Fibroblast of mammary gland (primary cell): ENCODE measurements at regions not wholly inside any gene's neighbourhood (a gene's known extent, or its start where the extent isn't known, plus 50 kb on each side); places are given as distances from the start of the nearest gene placed in this dataset.

ENCODE experiments used
- DNase-seq: peaks from one replicate; pipeline ENCODE4 v3.0.0-alpha.2; 2010; ENCODE audit warnings: low read depth
- H3K4me3 ChIP-seq: 2 replicates; pipeline ENCODE4 v1.5.1; 2011; ENCODE audit warnings: low read depth, mild to moderate bottlenecking, low read length, moderate library complexity; ENCODE audit not compliant: control insufficient read depth
- TF ChIP-seq, protein P1 (sequence below): conservative IDR thresholded peaks from 2 replicates; pipeline ENCODE4 v1.5.1; 2011; ENCODE audit warnings: low read depth, low read length, inconsistent platforms; ENCODE audit not compliant: control insufficient read depth, insufficient read depth

DNA sequence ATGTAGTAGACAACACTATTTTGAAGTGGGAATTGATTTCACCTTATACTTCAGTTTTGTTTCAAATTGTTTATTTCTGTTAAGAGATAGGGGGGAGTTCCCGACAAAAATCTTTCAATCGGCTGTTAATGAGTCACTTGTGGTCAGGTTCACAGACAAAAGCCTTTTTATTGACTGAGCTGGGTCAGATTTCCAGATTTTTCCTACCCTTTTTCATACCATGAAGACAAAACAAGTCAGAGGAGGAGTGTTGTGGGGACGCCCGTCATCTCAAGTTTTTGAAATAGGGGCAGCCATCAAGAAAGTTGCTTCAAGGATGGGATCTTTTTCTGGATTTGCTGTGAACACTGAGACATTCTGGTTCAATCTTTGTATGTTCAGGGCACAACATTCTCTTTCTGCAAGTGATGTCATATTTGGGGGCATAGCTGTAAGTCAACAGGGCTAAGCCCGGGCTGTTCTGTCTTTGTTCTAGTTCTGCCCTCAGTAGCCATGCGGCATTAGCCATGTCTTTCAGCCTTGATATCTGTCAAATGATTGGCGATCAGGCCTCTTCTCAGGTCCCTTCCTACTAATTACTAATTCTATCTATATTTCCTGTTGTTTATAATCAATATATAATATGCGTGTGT, 496.0 kb upstream of the MARCKS start:
- H3K4me3 ChIP-seq: no peak overlapping the region
- TF ChIP-seq, protein P1, sequence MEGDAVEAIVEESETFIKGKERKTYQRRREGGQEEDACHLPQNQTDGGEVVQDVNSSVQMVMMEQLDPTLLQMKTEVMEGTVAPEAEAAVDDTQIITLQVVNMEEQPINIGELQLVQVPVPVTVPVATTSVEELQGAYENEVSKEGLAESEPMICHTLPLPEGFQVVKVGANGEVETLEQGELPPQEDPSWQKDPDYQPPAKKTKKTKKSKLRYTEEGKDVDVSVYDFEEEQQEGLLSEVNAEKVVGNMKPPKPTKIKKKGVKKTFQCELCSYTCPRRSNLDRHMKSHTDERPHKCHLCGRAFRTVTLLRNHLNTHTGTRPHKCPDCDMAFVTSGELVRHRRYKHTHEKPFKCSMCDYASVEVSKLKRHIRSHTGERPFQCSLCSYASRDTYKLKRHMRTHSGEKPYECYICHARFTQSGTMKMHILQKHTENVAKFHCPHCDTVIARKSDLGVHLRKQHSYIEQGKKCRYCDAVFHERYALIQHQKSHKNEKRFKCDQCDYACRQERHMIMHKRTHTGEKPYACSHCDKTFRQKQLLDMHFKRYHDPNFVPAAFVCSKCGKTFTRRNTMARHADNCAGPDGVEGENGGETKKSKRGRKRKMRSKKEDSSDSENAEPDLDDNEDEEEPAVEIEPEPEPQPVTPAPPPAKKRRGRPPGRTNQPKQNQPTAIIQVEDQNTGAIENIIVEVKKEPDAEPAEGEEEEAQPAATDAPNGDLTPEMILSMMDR: no peak
- DNase-seq: peak; percentile 78

DNA sequence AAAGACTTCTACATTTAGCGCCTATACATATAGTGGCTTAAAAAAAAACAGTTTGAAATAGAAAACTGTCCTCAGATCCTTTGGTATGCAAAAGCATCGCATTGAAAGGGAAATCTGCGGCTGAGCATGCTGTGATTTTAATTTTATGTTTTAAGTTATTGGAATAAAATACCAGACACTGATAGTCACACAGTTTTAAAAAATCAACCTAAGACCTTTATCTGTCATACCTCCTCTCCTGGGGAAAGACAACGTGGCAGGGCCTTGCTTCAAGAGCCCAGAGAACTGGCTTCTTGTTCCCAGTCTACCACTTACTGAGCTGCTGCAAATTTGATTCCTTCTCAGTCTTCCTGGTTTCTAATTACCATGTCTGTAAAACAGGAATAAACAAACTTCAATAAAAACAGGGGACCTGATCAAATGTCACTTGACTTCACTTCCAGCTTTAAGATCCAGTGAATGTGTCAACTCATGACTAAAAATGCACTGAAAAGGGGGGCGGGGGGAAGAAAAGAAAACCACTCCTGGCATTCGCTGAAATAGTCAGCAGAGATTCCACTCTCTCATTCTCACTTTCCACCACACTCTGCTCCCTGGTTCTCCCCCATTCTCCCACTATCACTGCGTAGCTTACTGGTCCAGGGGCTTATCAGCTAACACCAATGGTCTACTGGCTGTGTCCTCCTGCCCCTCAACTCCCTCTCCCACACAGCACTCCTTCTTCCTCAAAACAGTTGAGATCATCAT, 494.7 kb upstream of the MARCKS start:
- no peak for DNase-seq

DNA sequence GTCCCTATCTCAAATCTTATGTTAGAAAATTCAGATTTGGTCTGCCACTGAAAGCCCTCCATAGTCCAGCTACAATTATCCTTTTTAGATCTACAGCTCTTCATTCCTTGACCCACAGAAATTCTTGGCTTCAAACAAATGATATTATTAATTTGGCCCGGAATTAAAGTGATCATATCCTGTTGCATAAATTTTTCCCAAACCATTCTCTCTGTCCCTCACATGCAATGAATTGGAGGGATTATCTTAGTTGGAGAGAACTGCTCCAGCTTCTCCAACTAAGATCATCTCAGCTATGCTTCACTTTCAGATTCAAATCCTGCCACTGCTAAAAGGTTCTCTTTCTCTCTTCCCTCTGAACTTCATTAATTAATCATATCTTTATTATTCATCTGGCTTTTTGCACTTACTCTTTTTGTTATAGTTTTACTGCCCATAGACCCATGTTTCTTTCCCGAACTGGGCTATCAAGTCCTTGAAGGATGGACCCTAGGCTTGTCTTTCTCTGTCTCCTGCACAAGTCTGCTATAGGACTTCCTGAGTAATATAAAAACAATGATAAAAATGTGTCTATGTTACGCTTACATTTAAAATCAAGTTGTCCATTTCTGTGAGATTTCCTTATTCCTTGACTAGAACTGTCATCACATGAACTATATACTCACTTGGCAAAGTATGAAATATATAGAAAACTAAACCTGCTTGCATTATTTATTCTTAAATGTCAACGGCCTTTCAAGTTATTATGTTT, 493.9 kb upstream of the MARCKS start:
- H3K4me3 ChIP-seq: no peak overlapping the region
- TF ChIP-seq, protein P1: no peak
- DNase-seq: no peak

More for the DNA sequence above, 494.7 kb upstream of the MARCKS start:
- TF ChIP-seq, protein P1: no peak
- no peak overlapping the region for H3K4me3 ChIP-seq

DNA sequence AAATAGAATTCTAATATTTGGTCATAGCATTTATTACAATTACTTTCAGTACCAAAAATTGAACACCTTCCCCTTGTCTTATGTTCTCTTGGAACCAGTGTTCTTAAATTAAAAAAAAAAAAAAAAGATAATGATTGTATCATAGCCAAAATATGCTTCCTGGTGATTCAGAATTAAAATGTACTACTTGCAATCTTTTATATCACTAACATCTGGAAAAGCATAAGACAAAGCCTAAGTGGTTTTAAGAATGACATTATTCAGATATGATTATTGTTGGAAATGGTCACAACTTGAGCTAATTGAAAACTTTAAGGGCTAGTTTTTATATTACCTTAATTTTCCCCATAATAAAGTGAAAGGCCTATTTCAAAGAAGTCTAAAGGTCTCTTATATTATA, 493.3 kb upstream of the MARCKS start:
- no peak overlapping the region for H3K4me3 ChIP-seq
- DNase-seq: peak; percentile 66

DNA sequence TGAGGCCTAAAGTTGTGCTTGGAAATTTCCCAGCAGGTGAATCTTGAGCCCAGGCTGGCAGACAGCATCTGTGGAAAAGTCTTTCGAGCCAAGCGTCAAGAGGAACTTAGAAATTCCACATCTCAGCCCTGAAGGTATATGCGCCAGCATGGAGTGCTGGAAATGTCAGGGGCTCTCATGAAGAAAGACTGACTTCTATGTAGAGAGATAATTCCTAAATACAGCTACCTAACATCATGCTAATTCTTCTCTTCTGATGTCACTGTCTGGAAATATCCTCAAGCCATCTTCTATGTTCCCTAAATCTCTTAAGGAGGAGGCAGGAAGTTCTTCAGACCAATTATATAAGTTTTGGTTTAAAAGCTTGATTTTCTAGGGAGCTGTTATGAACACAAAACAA, 492.4 kb upstream of the MARCKS start:
- no peak for DNase-seq
- H3K4me3 ChIP-seq: no peak overlapping the region
- TF ChIP-seq, protein P1: no peak

More for the DNA sequence above, 493.3 kb upstream of the MARCKS start:
- TF ChIP-seq, protein P1: no peak

DNA sequence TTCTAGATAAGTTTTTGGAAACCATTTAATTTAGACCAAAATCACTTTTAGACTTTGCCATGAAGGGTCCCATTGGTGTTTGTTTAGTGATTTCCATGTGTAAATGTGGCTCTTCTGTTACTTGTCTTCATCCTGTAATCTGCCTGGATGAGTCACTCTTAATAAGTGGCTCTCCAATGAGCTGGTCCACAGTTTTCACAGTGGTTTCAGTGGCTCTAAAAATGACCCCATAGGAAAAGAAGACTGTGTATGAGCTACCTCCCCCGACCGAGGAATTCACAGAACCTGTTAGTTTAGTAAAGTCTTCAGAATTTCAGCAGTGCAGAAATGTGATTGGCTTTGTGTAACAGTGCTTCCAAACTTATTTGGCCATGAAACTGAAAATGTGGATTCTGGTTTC, 492.0 kb upstream of the MARCKS start:
- DNase-seq: peak; percentile 59
- TF ChIP-seq, protein P1: no peak

More for the DNA sequence above, 492.0 kb upstream of the MARCKS start:
- no peak overlapping the region for H3K4me3 ChIP-seq
